ENCODE measurements at regions not wholly inside any gene's neighbourhood (a gene's known extent, or its start where the extent isn't known, plus 50 kb on each side); places are given as distances from the start of the nearest gene placed in this dataset.

DNA sequence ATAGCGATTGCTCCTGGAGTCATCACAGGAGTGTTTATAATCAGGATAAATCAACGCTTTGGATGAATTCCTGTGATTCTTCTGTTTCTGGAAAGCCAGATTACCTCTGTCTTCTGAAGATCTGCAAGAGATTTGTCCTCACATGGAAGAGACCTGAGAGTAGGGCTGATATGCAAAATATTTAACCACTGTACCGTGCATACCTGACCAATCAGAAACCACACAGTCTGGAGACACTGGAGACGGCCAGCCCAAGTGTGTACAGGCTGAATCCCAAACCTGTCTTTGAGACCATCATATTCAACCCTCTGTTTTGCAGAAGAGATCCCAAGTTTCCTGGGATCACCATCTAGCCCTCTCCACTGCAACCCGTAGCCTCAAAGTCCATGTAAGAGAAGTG is 50.4 kb upstream of the WT1 start:
- Histone ChIP-seq H4K91ac (replicated peaks; ENCODE audit: insufficient read length, low read length) (no peak overlapping the region), H3K4me2 (ENCODE audit: insufficient read depth in 1 of 2, low read depth in 2 of 2, low read length in 2 of 2) (no peak overlapping the region), H4K5ac (ENCODE audit: insufficient read length, low read depth, low read length) (no peak overlapping the region), H3K9ac (replicated peaks in 1 of 4; ENCODE audit: extremely low read depth in 1 of 4, low read depth in 3 of 4, low read length in 3 of 4) (no peak overlapping the region), H2BK120ac (replicated peaks; ENCODE audit: low read depth, low read length) (no peak overlapping the region), H3K79me1 (ENCODE audit: low read depth, low read length) (no peaks in the 10 kb centered on the region), H2AFZ (ENCODE audit: low read length) (no peak overlapping the region), H3K27me3 (replicated peaks in 1 of 4; ENCODE audit: control insufficient read depth in 3 of 4, extremely low read depth in 1 of 4, insufficient read depth in 3 of 4, low read length in 3 of 4) (no peaks in the 10 kb centered on the region), H3K27ac (ENCODE audit: low read depth, low read length) (no peak overlapping the region), H2BK20ac (ENCODE audit: low read length) (no peak overlapping the region), H3K4me3 (ENCODE audit: extremely low read depth in 1 of 4, insufficient read depth in 2 of 4, low read depth in 3 of 4, low read length in 4 of 4) (no peak overlapping the region), H2AK5ac (ENCODE audit: low read depth, low read length) (no peak overlapping the region), H2BK15ac (ENCODE audit: low read length) (no peak overlapping the region), H3K4me1 (replicated peaks in 1 of 4; ENCODE audit: control insufficient read depth in 3 of 4, insufficient read depth in 4 of 4, low read length in 3 of 4) (no peaks in the 10 kb centered on the region), H3K23ac (ENCODE audit: insufficient read length) (no peak overlapping the region), H3K4ac (replicated peaks; ENCODE audit: insufficient read length, low read depth, low read length) (no peak overlapping the region), H3K14ac (ENCODE audit: insufficient read length) (no peak overlapping the region), H3K23me2 (ENCODE audit: low read depth, low read length) (no peaks in the 10 kb centered on the region), H4K20me1 (replicated peaks in 1 of 2; ENCODE audit: control insufficient read depth in 1 of 2, insufficient read depth in 2 of 2, low read length in 2 of 2) (no peaks in the 10 kb centered on the region), H4K8ac (ENCODE audit: extremely low read depth, insufficient read depth, low read length) (no peak overlapping the region), H3K79me2 (ENCODE audit: control insufficient read depth in 1 of 2, insufficient read depth in 2 of 2, low read length in 2 of 2) (no peaks in the 10 kb centered on the region), H3K56ac (replicated peaks; ENCODE audit: insufficient read length, low read depth, low read length) (no peak overlapping the region), H3K9me3 (ENCODE audit: insufficient read depth in 2 of 2, low read depth in 1 of 2, low read length in 1 of 2) (no peaks in the 10 kb centered on the region), H3K18ac (ENCODE audit: extremely low read depth, low read length) (no peak overlapping the region), H2BK12ac (ENCODE audit: low read depth, low read length) (no peak overlapping the region), H2BK5ac (ENCODE audit: low read depth, low read length) (no peak overlapping the region), H3K36me3 (ENCODE audit: control insufficient read depth in 2 of 4, insufficient read depth in 4 of 4, low read length in 3 of 4) (no peaks in the 10 kb centered on the region)
- WGBS, 2 experiments (ENCODE audit: extremely low coverage in 1 of 2, insufficient coverage in 1 of 2, insufficient read length in 1 of 2, insufficient replicate concordance in 2 of 2, low coverage in 1 of 2, low lambda C conversion rate in 2 of 2, missing lambda C conversion rate in 1 of 2): 95% methylated on average over 5 of the region's 5 CpGs; no CpG with 5 or more reads in 1 of the 2 experiments
- DNase-seq (ENCODE audit: low read depth in 1 of 2, low spot score in 2 of 2) (no peak), FAIRE-seq (no peak)
- ChIA-PET CTCF (ENCODE audit: partially characterized antibody) (no interaction called here), POLR2A (ENCODE audit: partially characterized antibody) (no interaction called here)
- TF ChIP-seq HDAC6 (IDR thresholded peaks at IDR 0.05; ENCODE audit: low read depth, low read length): no peak
- TF ChIP-seq, protein P1, sequence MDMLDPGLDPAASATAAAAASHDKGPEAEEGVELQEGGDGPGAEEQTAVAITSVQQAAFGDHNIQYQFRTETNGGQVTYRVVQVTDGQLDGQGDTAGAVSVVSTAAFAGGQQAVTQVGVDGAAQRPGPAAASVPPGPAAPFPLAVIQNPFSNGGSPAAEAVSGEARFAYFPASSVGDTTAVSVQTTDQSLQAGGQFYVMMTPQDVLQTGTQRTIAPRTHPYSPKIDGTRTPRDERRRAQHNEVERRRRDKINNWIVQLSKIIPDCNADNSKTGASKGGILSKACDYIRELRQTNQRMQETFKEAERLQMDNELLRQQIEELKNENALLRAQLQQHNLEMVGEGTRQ (IDR thresholded peaks at IDR 0.05; ENCODE audit: low read length): no peak
- TF ChIP-seq TEAD4 (IDR thresholded peaks at IDR 0.05; ENCODE audit: low read depth, low read length): no peak
- no peak for TF ChIP-seq CTBP2 (IDR thresholded peaks at IDR 0.05; ENCODE audit: borderline replicate concordance, insufficient read depth, insufficient read length, low read length)
- TF ChIP-seq SP2 (IDR thresholded peaks at IDR 0.05; ENCODE audit: low read length): no peak
- TF ChIP-seq, protein P2, sequence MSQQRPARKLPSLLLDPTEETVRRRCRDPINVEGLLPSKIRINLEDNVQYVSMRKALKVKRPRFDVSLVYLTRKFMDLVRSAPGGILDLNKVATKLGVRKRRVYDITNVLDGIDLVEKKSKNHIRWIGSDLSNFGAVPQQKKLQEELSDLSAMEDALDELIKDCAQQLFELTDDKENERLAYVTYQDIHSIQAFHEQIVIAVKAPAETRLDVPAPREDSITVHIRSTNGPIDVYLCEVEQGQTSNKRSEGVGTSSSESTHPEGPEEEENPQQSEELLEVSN (IDR thresholded peaks at IDR 0.05): no peak
- no peak for TF ChIP-seq CREB1 (IDR thresholded peaks at IDR 0.05)
- TF ChIP-seq KDM5A (IDR thresholded peaks at IDR 0.05; ENCODE audit: low read length): no peak
